Activated naive CD8-positive, alpha-beta T cell treated with anti-CD3 and anti-CD28 coated beads for 36 hours (primary cell): ENCODE measurements at regions not wholly inside any gene's neighbourhood (a gene's known extent, or its start where the extent isn't known, plus 50 kb on each side); places are given as distances from the start of the nearest gene placed in this dataset.

Source experiments
- DNase-seq: peaks from one replicate; pipeline ENCODE4 v3.0.0; 2021
- H3K27ac Mint-ChIP-seq: one replicate; pipeline ENCODE4 v1.8.0; 2022; ENCODE audit warnings: mild to moderate bottlenecking, moderate library complexity, mixed read lengths
- H3K27me3 Mint-ChIP-seq: one replicate; pipeline ENCODE4 v1.8.0; 2022; ENCODE audit warnings: mild to moderate bottlenecking, mixed read lengths
- H3K36me3 Mint-ChIP-seq: one replicate; pipeline ENCODE4 v1.8.0; 2021; ENCODE audit warnings: mild to moderate bottlenecking, mixed read lengths
- H3K4me1 Mint-ChIP-seq: one replicate; pipeline ENCODE4 v1.8.0; 2021; ENCODE audit warnings: mixed read lengths
- H3K4me3 Mint-ChIP-seq: one replicate; pipeline ENCODE4 v1.8.0; 2022; ENCODE audit warnings: mild to moderate bottlenecking, moderate library complexity, mixed read lengths
- H3K9me3 Mint-ChIP-seq: one replicate; pipeline ENCODE4 v1.8.0; 2022; ENCODE audit warnings: mixed read lengths

DNA sequence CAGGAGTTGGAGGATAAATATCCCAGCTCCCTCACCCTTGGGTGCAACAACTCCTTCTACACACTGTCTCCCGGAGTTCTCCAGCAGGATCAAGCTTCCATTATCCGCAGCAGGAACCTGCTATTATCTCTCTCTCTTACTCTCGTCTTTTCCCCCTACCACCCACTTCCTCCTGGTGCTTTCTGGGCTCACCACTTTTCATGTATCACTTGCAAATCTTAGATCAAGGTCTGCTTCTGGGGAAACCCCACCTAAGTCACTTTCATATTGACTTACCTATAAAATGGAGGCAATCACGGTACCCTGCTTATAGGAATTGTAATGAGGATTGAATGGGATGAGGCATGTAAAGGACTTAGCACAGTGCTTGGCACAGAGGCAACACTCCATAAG, 589.5 kb downstream of the BCOR start:
- peaks cover 12% of the 10 kb centered on the region for H3K4me1 Mint-ChIP-seq
- H3K27me3 Mint-ChIP-seq, result no peaks in the 10 kb centered on the region
- no peak overlapping the region for H3K4me3 Mint-ChIP-seq
- H3K9me3 Mint-ChIP-seq, result peaks cover 1% of the 10 kb centered on the region
- H3K36me3 Mint-ChIP-seq, result peaks cover 8% of the 10 kb centered on the region
- no peak overlapping the region for H3K27ac Mint-ChIP-seq
- peak; percentile 4 for DNase-seq

DNA sequence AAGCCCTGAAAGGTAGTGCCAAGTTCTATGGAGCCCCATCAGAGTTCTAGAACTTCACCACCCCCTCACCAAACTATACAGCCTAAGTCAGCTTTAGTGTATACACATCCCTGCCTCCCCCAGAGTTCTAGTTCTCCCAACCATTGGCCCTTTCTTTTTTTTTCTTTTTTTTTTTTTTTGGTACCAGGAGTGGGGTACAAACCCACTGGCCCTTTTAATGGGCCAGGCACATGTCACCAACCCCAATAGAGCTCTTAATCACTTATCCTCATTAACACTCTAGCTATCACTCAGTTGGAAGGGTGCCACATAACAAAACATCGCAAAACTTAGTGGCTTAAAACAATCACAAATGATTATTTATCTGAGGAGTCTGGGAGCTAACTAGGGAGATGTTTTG, 588.6 kb downstream of the BCOR start:
- peaks cover 9% of the 10 kb centered on the region for H3K4me1 Mint-ChIP-seq
- peak overlapping the region; percentile 48 for H3K27ac Mint-ChIP-seq
- peaks cover 1% of the 10 kb centered on the region for H3K9me3 Mint-ChIP-seq
- H3K27me3 Mint-ChIP-seq, result no peaks in the 10 kb centered on the region
- DNase-seq, result no peak
- no peak overlapping the region for H3K4me3 Mint-ChIP-seq
- H3K36me3 Mint-ChIP-seq, result peaks cover 8% of the 10 kb centered on the region

DNA sequence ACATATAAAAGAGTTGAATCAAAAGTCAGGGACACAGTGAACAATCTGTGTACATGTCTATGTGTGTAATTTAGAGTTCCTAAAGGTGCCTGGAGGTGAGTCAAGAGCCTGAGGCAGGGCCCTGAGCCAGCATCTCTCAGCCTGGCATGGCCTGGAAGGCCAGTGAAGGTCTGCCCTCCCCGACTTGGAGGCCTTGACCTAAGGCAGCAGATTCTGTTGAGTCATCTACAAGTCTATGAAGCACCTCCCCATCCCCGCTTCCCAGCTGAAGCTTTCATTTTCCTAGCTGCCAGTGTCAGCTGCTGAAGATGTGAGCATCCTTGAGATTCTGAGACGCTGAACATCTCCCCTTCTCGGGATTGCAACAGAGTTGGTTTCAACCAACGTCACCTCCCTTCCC, 583.9 kb downstream of the BCOR start:
- Mint-ChIP-seq H3K4me1 (no peaks in the 10 kb centered on the region), H3K4me3 (no peak overlapping the region)
- no peak for DNase-seq

DNA sequence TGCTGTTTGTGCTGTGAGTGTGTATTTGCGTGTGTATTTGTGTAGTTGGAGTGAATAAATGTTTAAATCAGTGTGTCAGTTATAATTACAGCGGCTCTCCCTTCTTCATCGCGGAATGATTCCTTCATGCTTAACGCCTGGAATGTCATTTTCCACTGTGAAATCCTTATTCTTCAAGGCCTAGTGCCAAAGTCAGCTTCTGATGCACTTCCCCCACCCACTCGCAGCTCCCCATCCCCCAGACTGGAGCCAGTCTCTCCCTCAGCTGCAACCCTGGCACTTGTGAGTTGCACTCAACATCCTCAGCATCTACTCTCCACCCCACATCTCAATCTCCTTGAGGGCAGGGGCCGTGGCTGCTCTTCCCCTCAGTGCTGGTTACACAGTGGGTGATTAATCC, 583.0 kb downstream of the BCOR start:
- no peaks in the 10 kb centered on the region for H3K27me3 Mint-ChIP-seq
- H3K36me3 Mint-ChIP-seq, result peaks cover 3% of the 10 kb centered on the region
- H3K4me3 Mint-ChIP-seq, result no peak overlapping the region
- DNase-seq, result no peak
- H3K27ac Mint-ChIP-seq, result no peak overlapping the region
- H3K4me1 Mint-ChIP-seq, result no peaks in the 10 kb centered on the region
- H3K9me3 Mint-ChIP-seq, result peaks cover 1% of the 10 kb centered on the region

More for the DNA sequence above, 583.9 kb downstream of the BCOR start:
- peaks cover 1% of the 10 kb centered on the region for H3K9me3 Mint-ChIP-seq
- no peaks in the 10 kb centered on the region for H3K27me3 Mint-ChIP-seq
- H3K27ac Mint-ChIP-seq, result no peak overlapping the region
- H3K36me3 Mint-ChIP-seq, result peaks cover 8% of the 10 kb centered on the region

DNA sequence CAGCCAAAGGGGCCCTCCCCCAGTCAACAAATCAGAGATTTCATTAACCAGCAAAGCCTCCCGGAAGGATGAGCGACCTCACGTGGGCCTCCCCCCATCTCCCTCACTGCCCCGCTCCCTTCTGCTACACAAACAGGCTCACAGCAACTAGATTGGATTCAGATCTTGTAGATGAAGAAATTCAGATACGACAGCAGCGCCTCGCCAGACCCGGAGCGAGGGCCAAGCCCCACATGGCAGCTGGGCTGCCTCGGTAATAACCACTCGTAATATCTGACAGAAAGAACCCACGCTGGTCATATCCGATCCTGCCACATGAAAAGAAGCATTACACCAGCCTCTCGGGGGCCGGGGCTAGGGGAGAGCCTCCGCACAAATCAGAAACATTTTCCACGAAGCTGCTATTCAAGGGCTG, 581.3 kb downstream of the BCOR start:
- no peak overlapping the region for H3K4me3 Mint-ChIP-seq
- DNase-seq, result no peak
- H3K27me3 Mint-ChIP-seq, result no peaks in the 10 kb centered on the region

DNA sequence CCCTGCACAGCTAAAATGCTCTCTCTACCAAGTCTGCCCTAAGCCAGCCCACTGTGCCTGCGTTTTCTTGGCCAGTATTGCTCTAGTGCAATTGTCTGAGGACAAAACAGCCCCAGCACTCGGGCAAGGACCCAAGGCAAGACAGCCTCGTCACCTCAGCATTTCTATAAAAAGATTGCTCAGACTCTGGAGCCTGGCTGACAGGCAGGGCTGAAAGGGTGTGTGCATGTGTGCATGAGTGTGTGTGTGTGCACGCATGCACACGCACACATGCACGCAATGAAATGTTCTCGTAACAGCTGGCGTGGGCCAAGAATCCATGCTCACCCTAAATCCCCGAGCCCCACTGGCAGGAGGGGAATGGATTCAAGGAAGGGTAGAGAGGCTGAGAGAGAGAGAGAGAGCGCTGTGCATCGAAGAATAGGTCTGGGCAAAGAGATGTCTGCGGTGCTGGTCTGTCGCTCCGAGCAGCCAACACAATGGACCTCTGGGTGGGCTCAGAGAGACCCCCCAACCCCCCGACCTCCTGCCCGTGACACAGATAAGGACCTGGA, 579.2 kb downstream of the BCOR start:
- Mint-ChIP-seq H3K9me3 (peaks cover 1% of the 10 kb centered on the region), H3K36me3 (no peaks in the 10 kb centered on the region), H3K4me3 (no peak overlapping the region), H3K27ac (no peak overlapping the region), H3K27me3 (no peaks in the 10 kb centered on the region), H3K4me1 (no peaks in the 10 kb centered on the region)
- no peak for DNase-seq

More for the DNA sequence above, 581.3 kb downstream of the BCOR start:
- Mint-ChIP-seq H3K36me3 (no peaks in the 10 kb centered on the region), H3K4me1 (no peaks in the 10 kb centered on the region), H3K27ac (no peak overlapping the region), H3K9me3 (no peaks in the 10 kb centered on the region)

DNA sequence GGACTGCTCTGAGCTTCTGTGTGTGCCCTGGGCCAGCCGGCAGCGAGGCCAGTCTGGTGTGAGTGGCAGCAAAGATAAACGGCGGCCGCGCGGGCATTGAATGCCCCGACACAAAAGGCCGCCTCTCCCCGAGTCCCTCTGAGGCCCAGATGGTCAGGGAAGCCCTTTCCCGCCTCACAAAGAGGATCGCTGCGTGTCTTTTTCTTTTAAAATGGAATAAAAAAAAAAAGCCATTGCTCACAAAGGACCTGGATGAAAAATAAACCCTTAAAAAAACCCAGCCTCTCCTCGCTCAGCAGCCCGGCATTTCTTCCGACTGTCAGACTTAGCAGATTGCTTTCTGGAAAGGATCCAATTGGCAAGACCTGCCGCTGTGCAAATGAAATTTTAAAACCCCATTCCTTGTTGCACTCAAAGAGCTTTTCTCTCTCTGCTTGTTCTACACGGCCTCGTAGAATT, 578.7 kb downstream of the BCOR start:
- peaks cover 3% of the 10 kb centered on the region for H3K9me3 Mint-ChIP-seq
- H3K27ac Mint-ChIP-seq, result no peak overlapping the region
- no peaks in the 10 kb centered on the region for H3K27me3 Mint-ChIP-seq
- H3K4me3 Mint-ChIP-seq, result no peak overlapping the region
- no peak for DNase-seq
- H3K36me3 Mint-ChIP-seq, result no peaks in the 10 kb centered on the region
- H3K4me1 Mint-ChIP-seq, result no peaks in the 10 kb centered on the region

DNA sequence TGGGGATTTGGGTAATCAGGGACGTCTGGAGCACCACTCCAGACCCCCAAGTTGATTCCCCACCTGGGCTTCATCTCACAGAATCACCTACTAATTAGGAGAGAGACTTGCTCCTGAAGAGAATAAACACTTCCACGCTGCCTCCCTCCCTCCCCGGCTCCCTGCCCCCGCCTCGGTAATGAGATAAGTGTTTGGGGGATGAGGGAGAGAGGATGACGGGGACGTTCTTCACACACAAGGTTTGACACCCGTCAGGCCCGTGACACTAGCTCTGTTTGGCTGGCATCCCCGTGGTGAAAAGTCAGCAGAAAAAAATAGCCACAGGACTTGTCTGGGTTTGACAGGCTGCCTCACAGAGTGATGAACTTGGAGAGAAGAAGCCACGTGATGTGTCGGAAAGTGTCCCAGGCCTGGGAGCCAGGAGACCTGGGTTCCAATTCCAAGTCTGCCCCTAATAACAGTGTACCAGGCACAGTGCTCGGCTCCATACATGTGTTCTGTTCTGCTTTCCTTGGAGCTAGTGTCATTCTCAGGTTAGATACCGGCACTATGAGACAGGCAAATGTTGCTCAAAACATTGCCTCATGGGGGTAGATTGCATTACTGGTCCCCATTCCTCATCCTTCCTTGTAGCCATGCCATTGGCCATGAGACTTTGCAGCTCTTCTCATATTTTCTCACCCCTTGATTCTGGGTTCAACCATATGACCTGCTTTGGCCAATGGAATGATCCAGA, 578.0 kb downstream of the BCOR start:
- Mint-ChIP-seq H3K27me3 (no peaks in the 10 kb centered on the region), H3K4me1 (no peaks in the 10 kb centered on the region), H3K4me3 (no peak overlapping the region), H3K9me3 (peaks cover 3% of the 10 kb centered on the region), H3K36me3 (no peaks in the 10 kb centered on the region), H3K27ac (no peak overlapping the region)
- DNase-seq, result no peak

DNA sequence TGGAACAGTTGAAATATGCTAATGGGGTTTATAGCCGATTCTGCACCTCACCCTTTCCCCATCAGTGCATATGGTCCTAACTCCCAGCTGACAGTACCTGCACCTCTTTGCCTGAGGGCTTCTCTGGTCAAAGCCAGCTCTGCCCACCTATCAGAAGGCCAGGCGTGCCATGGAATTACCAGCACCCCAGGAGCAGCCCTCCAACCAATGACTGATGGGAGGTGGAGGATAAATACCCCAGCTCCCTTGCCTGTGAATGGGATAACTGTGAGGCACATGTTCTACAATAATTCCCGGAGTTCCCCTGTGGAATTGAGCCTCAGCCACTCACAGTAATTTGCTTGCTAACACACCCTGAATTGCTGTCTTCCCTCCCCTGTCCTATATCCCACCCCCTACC, 572.0 kb downstream of the BCOR start:
- Mint-ChIP-seq H3K9me3 (peaks cover 3% of the 10 kb centered on the region), H3K27me3 (no peaks in the 10 kb centered on the region), H3K36me3 (no peaks in the 10 kb centered on the region), H3K4me1 (no peaks in the 10 kb centered on the region), H3K4me3 (no peak overlapping the region), H3K27ac (no peak overlapping the region)
- DNase-seq, result no peak

DNA sequence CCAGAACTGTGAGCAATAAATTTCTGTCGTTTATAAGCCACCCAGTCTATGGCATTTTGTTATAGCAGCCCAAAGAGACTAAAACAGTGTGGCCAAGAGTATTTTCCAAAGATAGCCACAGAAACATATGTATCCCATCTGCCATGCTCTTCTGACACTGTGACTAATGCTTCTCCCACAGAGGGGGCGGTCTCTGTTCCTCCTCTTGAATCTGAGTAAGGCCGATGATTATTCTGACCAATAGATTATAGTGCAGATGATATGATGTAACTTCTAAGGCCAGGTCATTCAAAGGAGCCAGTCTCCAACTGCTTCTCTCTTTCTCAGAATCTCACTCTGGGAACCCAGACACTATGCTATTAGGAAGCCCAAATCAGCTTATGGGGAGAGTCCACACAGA, 570.7 kb downstream of the BCOR start:
- no peak overlapping the region for H3K27ac Mint-ChIP-seq
- DNase-seq, result no peak
- H3K4me3 Mint-ChIP-seq, result no peak overlapping the region
- no peaks in the 10 kb centered on the region for H3K4me1 Mint-ChIP-seq
- H3K27me3 Mint-ChIP-seq, result no peaks in the 10 kb centered on the region
- peaks cover 3% of the 10 kb centered on the region for H3K9me3 Mint-ChIP-seq
- no peaks in the 10 kb centered on the region for H3K36me3 Mint-ChIP-seq

DNA sequence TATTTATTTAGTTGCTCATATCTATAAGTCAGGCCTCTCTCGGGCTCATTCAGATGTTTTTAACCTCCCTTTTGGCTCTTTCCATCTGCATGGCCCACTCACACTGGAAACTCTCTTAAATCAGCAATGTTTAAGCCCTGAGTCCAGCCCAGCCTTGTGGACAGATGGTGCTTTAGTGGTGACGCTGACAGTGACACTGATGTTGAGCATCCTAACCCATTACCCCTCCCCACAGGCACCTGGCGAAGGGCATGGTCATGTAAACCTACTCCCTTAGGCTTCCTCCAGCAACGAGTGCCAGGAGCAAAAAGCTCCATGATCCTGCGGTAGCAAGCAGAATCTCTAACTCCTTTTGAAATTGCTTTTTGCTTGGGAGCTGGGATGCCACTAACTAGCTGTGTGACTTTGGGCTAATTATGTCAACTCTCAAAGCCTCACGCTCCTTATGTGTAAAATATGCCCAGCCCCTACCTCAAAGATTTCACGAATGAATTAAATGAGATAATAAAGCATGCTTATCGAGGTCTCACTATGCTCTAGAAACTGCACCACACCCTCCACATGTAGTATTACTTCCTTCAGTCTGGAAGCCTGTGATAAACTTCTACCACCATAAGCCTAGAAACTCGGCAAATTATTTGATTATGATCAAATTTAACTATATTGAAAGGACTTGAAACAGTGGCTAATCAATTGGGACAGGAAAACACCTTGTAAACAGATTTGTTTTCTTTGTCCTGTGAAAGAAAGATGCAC, 569.4 kb downstream of the BCOR start:
- no peak for DNase-seq
- no peaks in the 10 kb centered on the region for H3K27me3 Mint-ChIP-seq
- no peak overlapping the region for H3K27ac Mint-ChIP-seq
- no peak overlapping the region for H3K4me3 Mint-ChIP-seq
- peaks cover 3% of the 10 kb centered on the region for H3K9me3 Mint-ChIP-seq
- no peaks in the 10 kb centered on the region for H3K36me3 Mint-ChIP-seq
- peaks cover 6% of the 10 kb centered on the region for H3K4me1 Mint-ChIP-seq

DNA sequence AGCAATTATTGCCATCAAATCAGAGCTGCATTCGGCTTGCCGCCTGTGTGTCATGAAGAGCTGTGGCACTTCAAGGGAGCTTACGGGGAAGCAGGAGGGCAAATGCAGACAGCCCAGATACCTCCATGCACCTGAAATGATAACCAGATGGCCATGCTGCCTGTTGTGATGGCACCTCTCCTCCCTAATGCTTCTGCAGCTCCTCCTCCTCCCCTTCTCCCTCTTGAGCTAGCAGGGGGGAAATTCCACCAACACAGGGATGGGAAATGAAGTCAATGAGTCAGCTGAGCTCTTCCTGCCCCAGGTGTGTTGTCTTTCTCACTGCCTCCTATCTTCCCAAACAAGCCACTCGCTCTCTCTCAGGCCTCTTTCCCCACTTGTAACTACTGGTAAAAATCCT, 565.0 kb downstream of the BCOR start:
- Mint-ChIP-seq H3K27ac (no peak overlapping the region), H3K9me3 (no peaks in the 10 kb centered on the region), H3K27me3 (peaks cover 3% of the 10 kb centered on the region), H3K4me1 (peaks cover 6% of the 10 kb centered on the region), H3K4me3 (no peak overlapping the region), H3K36me3 (no peaks in the 10 kb centered on the region)
- no peak for DNase-seq

DNA sequence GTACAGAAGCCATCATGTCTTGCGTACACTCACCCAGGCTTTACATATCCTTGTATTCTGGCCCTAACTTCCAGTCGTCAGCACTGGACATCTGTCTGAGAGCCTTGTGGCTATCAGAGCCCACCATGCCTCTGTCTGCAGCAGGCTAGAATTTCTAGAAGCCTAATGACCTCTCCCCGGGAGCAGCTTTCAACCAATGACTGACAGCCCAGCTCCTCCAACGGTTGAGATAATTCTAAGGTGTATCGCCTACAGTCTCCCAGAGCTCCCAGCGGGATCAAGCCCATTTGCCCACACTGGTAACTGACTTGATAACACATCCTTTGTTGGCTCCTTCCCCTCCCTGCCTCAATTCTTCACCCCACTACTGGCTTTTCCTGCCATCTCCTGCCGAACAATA, 562.8 kb downstream of the BCOR start:
- H3K4me3 Mint-ChIP-seq, result no peak overlapping the region
- peaks cover 3% of the 10 kb centered on the region for H3K27me3 Mint-ChIP-seq
- no peak overlapping the region for H3K27ac Mint-ChIP-seq
- no peaks in the 10 kb centered on the region for H3K36me3 Mint-ChIP-seq
- no peak for DNase-seq
- H3K9me3 Mint-ChIP-seq, result no peaks in the 10 kb centered on the region
- H3K4me1 Mint-ChIP-seq, result peaks cover 6% of the 10 kb centered on the region

DNA sequence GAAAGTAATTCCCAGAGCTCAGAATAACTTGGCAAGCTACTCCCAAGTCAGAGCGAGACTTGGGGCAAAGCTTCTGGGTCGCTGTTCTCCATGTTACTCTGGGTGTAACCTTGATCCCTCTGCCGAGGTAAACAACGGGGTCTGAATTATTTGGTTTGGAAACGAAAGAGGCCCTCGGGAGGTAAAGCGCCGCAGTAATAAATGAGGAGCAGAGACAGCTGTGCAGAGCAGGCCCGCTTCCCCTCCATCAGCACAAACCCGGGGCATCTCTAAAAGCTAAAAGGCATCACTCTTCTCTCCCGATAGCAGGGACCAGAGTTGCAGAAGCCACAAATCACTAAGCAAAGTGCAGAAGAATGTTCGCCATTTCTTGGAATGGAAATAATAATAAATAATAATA, 561.5 kb downstream of the BCOR start:
- Mint-ChIP-seq H3K4me1 (peaks cover 6% of the 10 kb centered on the region), H3K27me3 (peaks cover 3% of the 10 kb centered on the region), H3K9me3 (no peaks in the 10 kb centered on the region), H3K36me3 (no peaks in the 10 kb centered on the region), H3K27ac (no peak overlapping the region), H3K4me3 (no peak overlapping the region)
- DNase-seq, result no peak

DNA sequence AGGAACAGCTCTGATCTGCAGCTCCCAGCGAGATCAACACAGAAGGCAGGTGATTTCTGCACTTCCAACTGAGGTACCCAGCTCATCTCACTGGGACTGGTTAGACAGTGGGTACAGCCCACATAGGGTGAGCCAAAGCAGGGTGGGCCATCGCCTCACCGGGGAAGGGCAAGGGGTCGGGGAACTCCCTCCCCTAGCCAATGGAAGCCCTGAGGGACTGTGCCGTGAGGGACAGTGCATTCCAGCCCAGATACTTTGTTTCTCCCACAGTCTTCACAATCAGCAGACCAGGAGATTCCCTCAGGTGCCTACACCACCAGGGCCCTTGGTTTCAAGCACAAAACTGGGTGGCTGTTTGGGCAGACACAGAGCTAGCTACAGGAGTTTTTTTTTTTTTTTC, 555.9 kb downstream of the BCOR start:
- H3K9me3 Mint-ChIP-seq, result peaks cover 11% of the 10 kb centered on the region
- H3K4me3 Mint-ChIP-seq, result no peak overlapping the region
- no peaks in the 10 kb centered on the region for H3K27me3 Mint-ChIP-seq
- no peaks in the 10 kb centered on the region for H3K4me1 Mint-ChIP-seq
- no peak for DNase-seq
- H3K27ac Mint-ChIP-seq, result no peak overlapping the region
- peaks cover 4% of the 10 kb centered on the region for H3K36me3 Mint-ChIP-seq
